K562 (cell line): ENCODE measurements at regions not wholly inside any gene's neighbourhood (a gene's known extent, or its start where the extent isn't known, plus 50 kb on each side); places are given as distances from the start of the nearest gene placed in this dataset.
A peak's percentile ranks its signal among the peaks of the same experiment; 100 is the strongest.

Experiments used
- C11orf30 ChIP-seq: fragments of 450-650 bp; IDR thresholded peaks from 2 replicates; pipeline ENCODE4 v1.6.1; 2016; ENCODE audit warnings: low read depth, mild to moderate bottlenecking
- JUND ChIP-seq, 2 experiments: IDR thresholded peaks; 2 replicates in 1 of 2; 3 replicates in 1 of 2; pipeline ENCODE4 v1.6.1; 2011; ENCODE audit warnings: borderline replicate concordance in 2 of 2, low read depth in 2 of 2, low read length in 2 of 2, improper control_type of control experiment in 1 of 2, missing biosample characterization in 1 of 2, missing genetic modification characterization in 1 of 2, missing genetic modification reagents in 1 of 2
- NFE2 ChIP-seq: IDR thresholded peaks from 2 replicates; pipeline ENCODE4 v1.6.1; 2014; ENCODE audit warnings: antibody characterized with exemption, low read depth
- TF ChIP-seq, protein P1 (sequence below): fragments of 450-650 bp; conservative IDR thresholded peaks from 2 replicates; pipeline ENCODE4 v1.6.1; 2016; ENCODE audit warnings: missing genetic modification characterization, low read depth, mild to moderate bottlenecking, control low read depth, missing compliant biosample characterization
- TF ChIP-seq, protein P2 (sequence below): fragments of 200-800 bp; sonication (Bioruptor generic); IDR thresholded peaks from 2 replicates; pipeline ENCODE4 v1.6.1; 2016; ENCODE audit warnings: missing genetic modification characterization, missing compliant biosample characterization
- TF ChIP-seq, protein P3 (sequence below): sonication (generic); formaldehyde crosslinking; IDR thresholded peaks from 2 replicates; pipeline ENCODE4 v1.8.1; 2023; ENCODE audit warnings: mild to moderate bottlenecking, missing genetic modification reagents

DNA sequence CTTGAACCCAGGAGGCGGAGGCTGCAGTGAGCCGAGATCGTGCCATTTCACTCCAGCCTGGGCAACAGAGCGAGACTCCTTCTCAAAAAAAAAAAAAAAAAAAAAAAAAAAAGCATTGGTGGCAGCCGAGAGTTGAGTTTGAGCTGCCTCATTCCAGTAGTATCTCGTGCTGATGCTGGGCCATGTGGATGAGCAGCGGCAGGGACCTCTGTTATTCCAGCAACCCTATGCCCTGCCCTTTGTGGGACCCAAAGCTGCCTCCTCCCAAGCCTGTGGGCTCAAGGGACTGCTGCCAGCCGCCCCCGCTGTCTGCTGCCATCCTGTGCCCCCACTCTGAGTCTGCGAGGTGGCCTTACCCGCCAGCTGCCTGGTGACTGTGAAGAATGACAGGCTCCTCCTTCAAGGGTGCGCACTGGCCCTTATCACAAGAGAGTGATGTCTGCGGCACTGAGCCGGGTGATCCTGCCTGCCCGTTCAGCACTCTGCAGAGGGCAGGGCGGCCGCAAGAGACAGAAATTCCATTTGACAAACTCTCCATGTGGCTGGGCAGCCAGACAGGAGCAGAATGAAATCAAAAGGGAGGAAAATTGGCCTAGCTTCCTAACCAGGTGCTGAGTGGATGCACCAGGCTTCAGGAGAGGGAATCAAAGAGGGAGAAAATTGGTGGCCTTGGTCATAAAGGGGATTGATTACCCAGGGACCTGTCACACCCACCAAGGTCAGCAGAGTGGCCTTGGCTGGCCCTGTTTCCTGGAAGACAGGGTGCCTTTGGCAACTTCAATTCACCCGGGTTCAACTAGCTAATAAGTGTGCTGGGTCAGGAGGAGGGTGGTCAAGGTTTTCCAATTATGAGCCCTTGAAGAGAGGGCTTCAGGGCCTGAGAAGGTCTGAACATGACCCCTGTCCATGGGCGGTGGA lies 65.3 kb upstream of the ZMIZ1 start (continued):
- TF ChIP-seq NFE2 (peak; percentile 1; the same call in 1 of the 2 replicates), C11orf30 (no peak), JUND (IDR thresholded peaks at IDR 0.05; ENCODE audit: borderline replicate concordance, low read depth, low read length) (no peak), JUND (tag; IDR thresholded peaks at IDR 0.05; ENCODE audit: borderline replicate concordance, low read depth, low read length) (no peak)
- TF ChIP-seq, protein P1, sequence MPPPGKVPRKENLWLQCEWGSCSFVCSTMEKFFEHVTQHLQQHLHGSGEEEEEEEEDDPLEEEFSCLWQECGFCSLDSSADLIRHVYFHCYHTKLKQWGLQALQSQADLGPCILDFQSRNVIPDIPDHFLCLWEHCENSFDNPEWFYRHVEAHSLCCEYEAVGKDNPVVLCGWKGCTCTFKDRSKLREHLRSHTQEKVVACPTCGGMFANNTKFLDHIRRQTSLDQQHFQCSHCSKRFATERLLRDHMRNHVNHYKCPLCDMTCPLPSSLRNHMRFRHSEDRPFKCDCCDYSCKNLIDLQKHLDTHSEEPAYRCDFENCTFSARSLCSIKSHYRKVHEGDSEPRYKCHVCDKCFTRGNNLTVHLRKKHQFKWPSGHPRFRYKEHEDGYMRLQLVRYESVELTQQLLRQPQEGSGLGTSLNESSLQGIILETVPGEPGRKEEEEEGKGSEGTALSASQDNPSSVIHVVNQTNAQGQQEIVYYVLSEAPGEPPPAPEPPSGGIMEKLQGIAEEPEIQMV (tag), result no peak
- TF ChIP-seq, protein P2, sequence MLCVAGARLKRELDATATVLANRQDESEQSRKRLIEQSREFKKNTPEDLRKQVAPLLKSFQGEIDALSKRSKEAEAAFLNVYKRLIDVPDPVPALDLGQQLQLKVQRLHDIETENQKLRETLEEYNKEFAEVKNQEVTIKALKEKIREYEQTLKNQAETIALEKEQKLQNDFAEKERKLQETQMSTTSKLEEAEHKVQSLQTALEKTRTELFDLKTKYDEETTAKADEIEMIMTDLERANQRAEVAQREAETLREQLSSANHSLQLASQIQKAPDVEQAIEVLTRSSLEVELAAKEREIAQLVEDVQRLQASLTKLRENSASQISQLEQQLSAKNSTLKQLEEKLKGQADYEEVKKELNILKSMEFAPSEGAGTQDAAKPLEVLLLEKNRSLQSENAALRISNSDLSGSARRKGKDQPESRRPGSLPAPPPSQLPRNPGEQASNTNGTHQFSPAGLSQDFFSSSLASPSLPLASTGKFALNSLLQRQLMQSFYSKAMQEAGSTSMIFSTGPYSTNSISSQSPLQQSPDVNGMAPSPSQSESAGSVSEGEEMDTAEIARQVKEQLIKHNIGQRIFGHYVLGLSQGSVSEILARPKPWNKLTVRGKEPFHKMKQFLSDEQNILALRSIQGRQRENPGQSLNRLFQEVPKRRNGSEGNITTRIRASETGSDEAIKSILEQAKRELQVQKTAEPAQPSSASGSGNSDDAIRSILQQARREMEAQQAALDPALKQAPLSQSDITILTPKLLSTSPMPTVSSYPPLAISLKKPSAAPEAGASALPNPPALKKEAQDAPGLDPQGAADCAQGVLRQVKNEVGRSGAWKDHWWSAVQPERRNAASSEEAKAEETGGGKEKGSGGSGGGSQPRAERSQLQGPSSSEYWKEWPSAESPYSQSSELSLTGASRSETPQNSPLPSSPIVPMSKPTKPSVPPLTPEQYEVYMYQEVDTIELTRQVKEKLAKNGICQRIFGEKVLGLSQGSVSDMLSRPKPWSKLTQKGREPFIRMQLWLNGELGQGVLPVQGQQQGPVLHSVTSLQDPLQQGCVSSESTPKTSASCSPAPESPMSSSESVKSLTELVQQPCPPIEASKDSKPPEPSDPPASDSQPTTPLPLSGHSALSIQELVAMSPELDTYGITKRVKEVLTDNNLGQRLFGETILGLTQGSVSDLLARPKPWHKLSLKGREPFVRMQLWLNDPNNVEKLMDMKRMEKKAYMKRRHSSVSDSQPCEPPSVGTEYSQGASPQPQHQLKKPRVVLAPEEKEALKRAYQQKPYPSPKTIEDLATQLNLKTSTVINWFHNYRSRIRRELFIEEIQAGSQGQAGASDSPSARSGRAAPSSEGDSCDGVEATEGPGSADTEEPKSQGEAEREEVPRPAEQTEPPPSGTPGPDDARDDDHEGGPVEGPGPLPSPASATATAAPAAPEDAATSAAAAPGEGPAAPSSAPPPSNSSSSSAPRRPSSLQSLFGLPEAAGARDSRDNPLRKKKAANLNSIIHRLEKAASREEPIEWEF, result no peak
- TF ChIP-seq, protein P3, sequence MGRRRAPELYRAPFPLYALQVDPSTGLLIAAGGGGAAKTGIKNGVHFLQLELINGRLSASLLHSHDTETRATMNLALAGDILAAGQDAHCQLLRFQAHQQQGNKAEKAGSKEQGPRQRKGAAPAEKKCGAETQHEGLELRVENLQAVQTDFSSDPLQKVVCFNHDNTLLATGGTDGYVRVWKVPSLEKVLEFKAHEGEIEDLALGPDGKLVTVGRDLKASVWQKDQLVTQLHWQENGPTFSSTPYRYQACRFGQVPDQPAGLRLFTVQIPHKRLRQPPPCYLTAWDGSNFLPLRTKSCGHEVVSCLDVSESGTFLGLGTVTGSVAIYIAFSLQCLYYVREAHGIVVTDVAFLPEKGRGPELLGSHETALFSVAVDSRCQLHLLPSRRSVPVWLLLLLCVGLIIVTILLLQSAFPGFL (CRISPR knock-in tag), result no peak
